SK-N-SH (cell line): ENCODE measurements at regions not wholly inside any gene's neighbourhood (a gene's known extent, or its start where the extent isn't known, plus 50 kb on each side); places are given as distances from the start of the nearest gene placed in this dataset.
A peak's percentile ranks its signal among the peaks of the same experiment; 100 is the strongest.

Source experiments
- CTCF ChIA-PET: fragments of 300-600, 350-600 bp; formaldehyde crosslinking; extraction: SDS; loops from one replicate; lab custom pipeline; 2021; lab: Yijun Ruan, JAX
- POLR2A ChIA-PET: fragments of 350-600 bp; sonication (Branson Sonifier 250); formaldehyde crosslinking; extraction: SDS; loops from one replicate; lab custom pipeline; 2020; ENCODE audit warnings: antibody characterized with exemption, inconsistent platforms; lab: Yijun Ruan, JAX
- DNase-seq: peaks from one replicate; pipeline ENCODE4 v3.0.0; 2012
- H2AFZ ChIP-seq: fragments of 200-600 bp; sonication (generic); 2 replicates; pipeline ENCODE4 v1.8.1; 2016; ENCODE audit warnings: antibody characterized with exemption, mild to moderate bottlenecking, low read depth
- H3F3A ChIP-seq: fragments of 200-600 bp; sonication (generic); replicated peaks from 2 replicates; pipeline ENCODE3; 2016; ENCODE audit warnings: antibody characterized with exemption, mild to moderate bottlenecking; ENCODE audit not compliant: insufficient read depth
- H3K27ac ChIP-seq, 2 experiments: fragments of 200-500 bp in 1 of 2; fragments of 200-600 bp in 1 of 2; sonication (Bioruptor generic) in 1 of 2; sonication (generic), shearing (Covaris generic) in 1 of 2; 2 replicates each; pipeline versions ENCODE4 v1.5.1 to v1.6.1; 2014 to 2016; ENCODE audit warnings: low read depth in 2 of 2, inconsistent platforms in 1 of 2, low read length in 1 of 2, mild to moderate bottlenecking in 1 of 2, mixed read lengths in 1 of 2
- H3K27me3 ChIP-seq: fragments of 200-600 bp; sonication (generic), shearing (Covaris generic); 2 replicates; pipeline ENCODE4 v1.6.1; 2016; ENCODE audit warnings: mixed run types; ENCODE audit not compliant: insufficient read depth
- H3K36me3 ChIP-seq, 2 experiments: fragments of 200-500 bp in 1 of 2; fragments of 200-600 bp in 1 of 2; sonication (Bioruptor generic) in 1 of 2; sonication (generic) in 1 of 2; replicated peaks in 1 of 2; 2 replicates each; pipeline versions ENCODE3 to v1.5.1; 2014 to 2016; ENCODE audit warnings: low read length in 1 of 2, mild to moderate bottlenecking in 1 of 2; ENCODE audit not compliant: insufficient read depth in 2 of 2, control insufficient read depth in 1 of 2
- H3K4me1 ChIP-seq, 2 experiments: fragments of 200-500 bp in 1 of 2; fragments of 200-600 bp in 1 of 2; sonication (Bioruptor generic) in 1 of 2; sonication (generic), shearing (Covaris generic) in 1 of 2; 2 replicates each; pipeline versions ENCODE4 v1.5.1 to v1.6.1; 2014 to 2016; ENCODE audit warnings: low read depth in 1 of 2, low read length in 1 of 2, mixed run types in 1 of 2; ENCODE audit not compliant: insufficient read depth in 2 of 2, control insufficient read depth in 1 of 2
- H3K4me2 ChIP-seq: fragments of 200-600 bp; sonication (generic), shearing (Covaris generic); 2 replicates; pipeline ENCODE4 v1.6.1; 2017; ENCODE audit warnings: mixed run types
- H3K4me3 ChIP-seq, 2 experiments: fragments of 200-500 bp in 1 of 2; fragments of 200-600 bp in 1 of 2; sonication (Bioruptor generic) in 1 of 2; sonication (generic), shearing (Covaris generic) in 1 of 2; 2 replicates each; pipeline versions ENCODE4 v1.5.1 to v1.8.1; 2014 to 2016; ENCODE audit warnings: low read depth in 2 of 2, inconsistent platforms in 1 of 2, low read length in 1 of 2, mild to moderate bottlenecking in 1 of 2, mixed read lengths in 1 of 2, moderate library complexity in 1 of 2
- H3K79me2 ChIP-seq: fragments of 200-600 bp; sonication (generic); 2 replicates; pipeline ENCODE4 v1.8.1; 2017; ENCODE audit warnings: mild to moderate bottlenecking; ENCODE audit not compliant: insufficient read depth
- H3K9ac ChIP-seq: fragments of 200-600 bp; sonication (generic); 2 replicates; pipeline ENCODE4 v1.6.1; 2017; ENCODE audit warnings: mixed run types
- H3K9me2 ChIP-seq: fragments of 200-600 bp; sonication (generic); 2 replicates; pipeline ENCODE4 v1.6.1; 2017; ENCODE audit warnings: mixed run types
- H3K9me3 ChIP-seq: fragments of 200-600 bp; sonication (generic); 2 replicates; pipeline ENCODE4 v1.6.1; 2017; ENCODE audit warnings: mixed run types, mild to moderate bottlenecking, moderate library complexity
- H4K20me1 ChIP-seq: fragments of 200-600 bp; sonication (generic); 2 replicates; pipeline ENCODE4 v1.6.1; 2017; ENCODE audit warnings: mild to moderate bottlenecking, mixed run types; ENCODE audit not compliant: insufficient read depth
- CHD2 ChIP-seq: fragments of 150-350 bp; IDR thresholded peaks from 2 replicates; pipeline ENCODE4 v1.6.1; 2018; ENCODE audit warnings: low read length; ENCODE audit not compliant: partially characterized antibody
- EP300 ChIP-seq, 2 experiments: IDR thresholded peaks; 2 replicates each; pipeline versions ENCODE4 v1.4.0 to v1.6.1; 2012; ENCODE audit warnings: borderline replicate concordance in 1 of 2, low read depth in 1 of 2, low read length in 1 of 2
- EZH2phosphoT487 ChIP-seq: fragments of 200-600 bp; sonication (generic); IDR thresholded peaks from 2 replicates; pipeline ENCODE4 v1.6.1; 2017; ENCODE audit warnings: low read depth, mixed run types, mild to moderate bottlenecking, antibody characterized with exemption, moderate library complexity, borderline replicate concordance
- FOSL2 ChIP-seq: IDR thresholded peaks from 2 replicates; pipeline ENCODE4 v1.4.0; 2012; ENCODE audit warnings: low read depth, mild to moderate bottlenecking, moderate library complexity, borderline replicate concordance
- FOXM1 ChIP-seq: IDR thresholded peaks from 2 replicates; pipeline ENCODE4 v1.4.0; 2012; ENCODE audit warnings: low read depth, mild to moderate bottlenecking
- GABPA ChIP-seq: IDR thresholded peaks from 2 replicates; pipeline ENCODE4 v1.4.0; 2012; ENCODE audit warnings: low read depth, mild to moderate bottlenecking
- GATA2 ChIP-seq: sonication (generic); formaldehyde crosslinking; IDR thresholded peaks from 2 replicates; pipeline ENCODE4 v1.5.0; 2020; ENCODE audit warnings: mild to moderate bottlenecking, missing genetic modification reagents
- IRF3 ChIP-seq: fragments of 150-350 bp; IDR thresholded peaks from 2 replicates; pipeline ENCODE4 v1.6.1; 2016; ENCODE audit warnings: mild to moderate bottlenecking, low read depth, low read length
- JUND ChIP-seq: IDR thresholded peaks from 2 replicates; pipeline ENCODE4 v1.4.0; 2012
- MAX ChIP-seq: IDR thresholded peaks from 2 replicates; pipeline ENCODE4 v1.4.0; 2012; ENCODE audit warnings: low read depth
- MXI1 ChIP-seq: IDR thresholded peaks from 2 replicates; pipeline ENCODE4 v1.6.1; 2012; ENCODE audit warnings: mild to moderate bottlenecking, low read depth, low read length, improper control_type of control experiment
- NRF1 ChIP-seq: IDR thresholded peaks from 2 replicates; pipeline ENCODE4 v1.6.1; 2012; ENCODE audit warnings: low read depth, mild to moderate bottlenecking, low read length
- POLR2AphosphoS5 ChIP-seq: IDR thresholded peaks from 2 replicates; pipeline ENCODE4 v1.6.1; 2012; ENCODE audit warnings: low read depth, low read length
- RAD21 ChIP-seq: IDR thresholded peaks from 2 replicates; pipeline ENCODE4 v1.6.1; 2012; ENCODE audit warnings: mild to moderate bottlenecking, low read length
- RCOR1 ChIP-seq: fragments of 150-350 bp; IDR thresholded peaks from 2 replicates; pipeline ENCODE4 v1.6.1; 2017; ENCODE audit warnings: antibody characterized with exemption, low read length
- REST ChIP-seq: IDR thresholded peaks from 2 replicates; pipeline ENCODE4 v1.6.1; 2012; ENCODE audit warnings: mild to moderate bottlenecking, low read depth, low read length, moderate library complexity
- RFX5 ChIP-seq: IDR thresholded peaks from 2 replicates; pipeline ENCODE4 v1.6.1; 2012; ENCODE audit warnings: mild to moderate bottlenecking, improper control_type of control experiment, low read length
- SMC3 ChIP-seq: IDR thresholded peaks from 2 replicates; pipeline ENCODE4 v1.6.1; 2012; ENCODE audit warnings: low read depth, low read length, improper control_type of control experiment
- TEAD4 ChIP-seq: IDR thresholded peaks from 2 replicates; pipeline ENCODE4 v1.4.0; 2012; ENCODE audit warnings: mild to moderate bottlenecking, borderline replicate concordance; ENCODE audit not compliant: insufficient read depth
- YY1 ChIP-seq: IDR thresholded peaks from 2 replicates; pipeline ENCODE4 v1.4.0; 2012; ENCODE audit warnings: low read depth, mild to moderate bottlenecking
- ZBTB33 ChIP-seq: IDR thresholded peaks from 2 replicates; pipeline ENCODE4 v1.4.0; 2012; ENCODE audit warnings: low read depth, borderline replicate concordance
- WGBS: methylation state at CpG from one replicate; pipeline ENCODE4 v1.1.6; 2017; ENCODE audit warnings: low lambda C conversion rate; 5-methylcytosine and 5-hydroxymethylcytosine counted together

GRCh38 chr5:97658116-97658900, 475.3 kb upstream of the RIOK2 start (continued):
- TF ChIP-seq NRF1 (no peak), MAX (no peak), FOSL2 (peak; percentile 40; the same call in 1 of the 2 replicates), FOXM1 (no peak), RFX5 (no peak), RAD21 (no peak), RCOR1 (no peak), GATA2 (CRISPR knock-in tag) (no peak), JUND (no peak; the same call in 1 of the 2 replicates), EP300 (IDR thresholded peaks at IDR 0.05; ENCODE audit: borderline replicate concordance in 1 of 2, low read depth in 1 of 2, low read length in 1 of 2) (peak in 1 of 2 experiments; percentile 39; a peak in 1 of 4 replicates), SMC3 (no peak), ZBTB33 (no peak), YY1 (no peak)

- no peaks in the 10 kb centered on the region for H4K20me1 ChIP-seq
- no peak overlapping the region for H3K9ac ChIP-seq
- ChIA-PET POLR2A (no interaction called here), CTCF (no interaction called here)
- H3K4me3 ChIP-seq = no peak overlapping the region
- H3K36me3 ChIP-seq = no peaks in the 10 kb centered on the region
- H3K9me3 ChIP-seq = no peaks in the 10 kb centered on the region
- no peaks in the 10 kb centered on the region for H3F3A ChIP-seq
- no peak overlapping the region for H2AFZ ChIP-seq
- H3K27ac ChIP-seq = no peak overlapping the region
- H3K4me2 ChIP-seq = no peak overlapping the region
- WGBS = 68% methylated on average over 2 of the region's 2 CpGs
- DNase-seq = no peak
- no peaks in the 10 kb centered on the region for H3K9me2 ChIP-seq
- TF ChIP-seq POLR2AphosphoS5 (no peak), IRF3 (no peak), GATA2 (CRISPR knock-in tag) (no peak), EZH2phosphoT487 (no peak), RFX5 (no peak), GABPA (no peak), MAX (no peak), CHD2 (no peak), REST (no peak), SMC3 (no peak), FOXM1 (no peak), RAD21 (no peak), MXI1 (no peak), TEAD4 (no peak), EP300 (IDR thresholded peaks at IDR 0.05; ENCODE audit: borderline replicate concordance in 1 of 2, low read depth in 1 of 2, low read length in 1 of 2) (no peak)
- H3K27me3 ChIP-seq = no peaks in the 10 kb centered on the region
- H3K79me2 ChIP-seq = no peaks in the 10 kb centered on the region
- no peaks in the 10 kb centered on the region for H3K4me1 ChIP-seq
These were observed 483.7 kb upstream of the RIOK2 start for GRCh38 chr5:97666783-97667182.
